DND-41 (cell line): ENCODE measurements at regions not wholly inside any gene's neighbourhood (a gene's known extent, or its start where the extent isn't known, plus 50 kb on each side); places are given as distances from the start of the nearest gene placed in this dataset.

Source experiments
- ATAC-seq: fragments of 200-7000 bp; cut with Tn5 transposase; 3 replicates; pipeline ENCODE4 v1.9.1; 2021; ENCODE audit warnings: low read depth; ENCODE audit not compliant: insufficient read depth
- DNase-seq: peaks from one replicate; pipeline ENCODE4 v3.0.0-alpha.2; 2020
- H2AFZ ChIP-seq: 2 replicates; pipeline ENCODE4 v1.6.0; 2012; ENCODE audit warnings: low read depth, low read length
- H3K27ac ChIP-seq: 2 replicates; pipeline ENCODE4 v1.5.1; 2012; ENCODE audit warnings: low read length, inconsistent platforms
- H3K27me3 ChIP-seq: fragments of 200-600 bp; sonication (generic); 2 replicates; pipeline ENCODE4 v1.6.0; 2012; ENCODE audit warnings: low read length, mild to moderate bottlenecking, inconsistent platforms; ENCODE audit not compliant: insufficient read depth, poor library complexity
- H3K36me3 ChIP-seq: 2 replicates; pipeline ENCODE4 v1.5.1; 2012; ENCODE audit warnings: low read length, inconsistent platforms; ENCODE audit not compliant: insufficient read depth
- H3K4me1 ChIP-seq: 2 replicates; pipeline ENCODE4 v1.5.1; 2012; ENCODE audit warnings: mild to moderate bottlenecking, low read length; ENCODE audit not compliant: insufficient read depth
- H3K4me2 ChIP-seq: 2 replicates; pipeline ENCODE4 v1.6.0; 2012; ENCODE audit warnings: mild to moderate bottlenecking, moderate library complexity, low read length, inconsistent platforms; ENCODE audit not compliant: insufficient read depth
- H3K4me3 ChIP-seq, 2 experiments: fragments of 200-600 bp in 1 of 2; shearing (Covaris generic) in 1 of 2; 2 replicates each; pipeline ENCODE4 v1.5.1; 2012 to 2016; ENCODE audit warnings: inconsistent platforms in 2 of 2, low read length in 2 of 2, mild to moderate bottlenecking in 2 of 2, low read depth in 1 of 2, moderate library complexity in 1 of 2
- H3K79me2 ChIP-seq: 2 replicates; pipeline ENCODE4 v1.6.0; 2012; ENCODE audit warnings: low read length, inconsistent platforms; ENCODE audit not compliant: insufficient read depth
- H3K9ac ChIP-seq: 2 replicates; pipeline ENCODE4 v1.6.0; 2012; ENCODE audit warnings: low read depth, mild to moderate bottlenecking, inconsistent platforms, low read length, moderate library complexity
- H3K9me3 ChIP-seq: 2 replicates; pipeline ENCODE4 v1.5.1; 2012; ENCODE audit warnings: low read length, moderate library complexity, mild to moderate bottlenecking, inconsistent platforms; ENCODE audit not compliant: insufficient read depth, severe bottlenecking
- H4K20me1 ChIP-seq: 2 replicates; pipeline ENCODE4 v1.6.0; 2012; ENCODE audit warnings: low read length; ENCODE audit not compliant: insufficient read depth
- CTCF ChIP-seq: IDR thresholded peaks from 2 replicates; pipeline ENCODE4 v1.5.1; 2012; ENCODE audit warnings: borderline replicate concordance, low read length, moderate library complexity, mild to moderate bottlenecking; ENCODE audit not compliant: poor library complexity, severe bottlenecking; ENCODE audit errors: extremely low read depth
- EZH2 ChIP-seq: IDR thresholded peaks from 3 replicates; pipeline ENCODE4 v1.6.1; 2012; ENCODE audit warnings: borderline replicate concordance, low read depth, mild to moderate bottlenecking, moderate library complexity, low read length, inconsistent platforms; ENCODE audit not compliant: severe bottlenecking

GRCh38 chr11:26780376-26781085 is 58.7 kb upstream of the SLC5A12 start:
- DNase-seq: no peak
- H2AFZ ChIP-seq: no peak overlapping the region
- no peaks in the 10 kb centered on the region for H3K79me2 ChIP-seq
- TF ChIP-seq EZH2: no peak
- TF ChIP-seq CTCF: no peak
- no peak for ATAC-seq
- no peaks in the 10 kb centered on the region for H4K20me1 ChIP-seq
- H3K9ac ChIP-seq: no peak overlapping the region
- no peaks in the 10 kb centered on the region for H3K4me1 ChIP-seq
- H3K27ac ChIP-seq: no peak overlapping the region
- H3K27me3 ChIP-seq: no peaks in the 10 kb centered on the region
- no peak overlapping the region for H3K4me2 ChIP-seq
- no peak overlapping the region for H3K4me3 ChIP-seq
- H3K9me3 ChIP-seq: peaks cover 4% of the 10 kb centered on the region
- H3K36me3 ChIP-seq: no peaks in the 10 kb centered on the region

DNA sequence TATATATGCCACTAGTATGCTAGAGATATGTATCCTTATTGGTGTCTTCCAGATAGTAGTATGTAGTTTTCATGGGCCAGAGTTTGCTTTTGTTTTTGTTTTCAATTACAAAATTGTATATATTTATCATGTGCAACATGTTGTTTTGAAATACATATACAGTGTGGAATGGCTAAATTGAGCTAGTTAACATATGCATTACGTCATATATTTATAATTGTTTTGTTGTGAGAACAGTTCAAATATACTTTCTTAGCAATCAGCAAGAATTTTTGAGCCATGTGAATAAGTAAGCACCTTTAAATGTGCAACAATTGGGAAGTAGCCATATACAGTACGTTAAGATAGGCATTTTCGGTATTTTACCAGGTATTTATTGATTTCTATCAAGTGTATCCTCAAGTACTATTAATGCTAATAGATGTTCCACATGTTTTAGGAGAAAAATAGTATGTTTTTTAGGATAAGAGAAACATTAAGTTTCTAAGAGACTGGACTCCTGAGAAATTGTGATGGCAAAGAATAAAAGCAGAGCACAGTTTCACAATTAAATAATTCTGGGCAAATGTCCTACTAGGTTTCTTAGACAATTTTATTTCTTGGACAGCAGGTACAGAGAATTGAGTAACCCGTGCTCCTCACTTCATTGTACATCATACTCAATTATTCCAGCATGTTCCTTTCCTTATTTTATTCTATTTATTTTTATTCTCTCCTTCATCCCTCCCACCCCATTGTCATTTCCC is 60.5 kb upstream of the SLC5A12 start:
- Histone ChIP-seq H3K79me2 (no peaks in the 10 kb centered on the region), H2AFZ (no peak overlapping the region), H3K4me3 (no peak overlapping the region), H3K9me3 (peaks cover 4% of the 10 kb centered on the region), H3K36me3 (no peaks in the 10 kb centered on the region), H3K4me2 (no peak overlapping the region), H3K27ac (no peak overlapping the region), H3K4me1 (no peaks in the 10 kb centered on the region), H4K20me1 (no peaks in the 10 kb centered on the region), H3K27me3 (no peaks in the 10 kb centered on the region), H3K9ac (no peak overlapping the region)
- no peak for ATAC-seq
- TF ChIP-seq CTCF (no peak), EZH2 (no peak)
- DNase-seq: no peak

- H3K79me2 ChIP-seq: no peaks in the 10 kb centered on the region
Observed at GRCh38 chr11:26783997-26784396, 62.1 kb upstream of the SLC5A12 start.

More at GRCh38 chr11:26783997-26784396, 62.1 kb upstream of the SLC5A12 start:
- TF ChIP-seq CTCF (no peak), EZH2 (no peak)
- Histone ChIP-seq H3K9me3 (peaks cover 4% of the 10 kb centered on the region), H3K4me3 (no peak overlapping the region), H2AFZ (no peak overlapping the region), H3K4me2 (no peak overlapping the region), H3K4me1 (no peaks in the 10 kb centered on the region), H3K27ac (no peak overlapping the region), H3K36me3 (no peaks in the 10 kb centered on the region), H3K27me3 (no peaks in the 10 kb centered on the region), H4K20me1 (no peaks in the 10 kb centered on the region), H3K9ac (no peak overlapping the region)
- DNase-seq (no peak), ATAC-seq (no peak)
